ENCODE measurements at regions not wholly inside any gene's neighbourhood (a gene's known extent, or its start where the extent isn't known, plus 50 kb on each side); places are given as distances from the start of the nearest gene placed in this dataset.

DNA sequence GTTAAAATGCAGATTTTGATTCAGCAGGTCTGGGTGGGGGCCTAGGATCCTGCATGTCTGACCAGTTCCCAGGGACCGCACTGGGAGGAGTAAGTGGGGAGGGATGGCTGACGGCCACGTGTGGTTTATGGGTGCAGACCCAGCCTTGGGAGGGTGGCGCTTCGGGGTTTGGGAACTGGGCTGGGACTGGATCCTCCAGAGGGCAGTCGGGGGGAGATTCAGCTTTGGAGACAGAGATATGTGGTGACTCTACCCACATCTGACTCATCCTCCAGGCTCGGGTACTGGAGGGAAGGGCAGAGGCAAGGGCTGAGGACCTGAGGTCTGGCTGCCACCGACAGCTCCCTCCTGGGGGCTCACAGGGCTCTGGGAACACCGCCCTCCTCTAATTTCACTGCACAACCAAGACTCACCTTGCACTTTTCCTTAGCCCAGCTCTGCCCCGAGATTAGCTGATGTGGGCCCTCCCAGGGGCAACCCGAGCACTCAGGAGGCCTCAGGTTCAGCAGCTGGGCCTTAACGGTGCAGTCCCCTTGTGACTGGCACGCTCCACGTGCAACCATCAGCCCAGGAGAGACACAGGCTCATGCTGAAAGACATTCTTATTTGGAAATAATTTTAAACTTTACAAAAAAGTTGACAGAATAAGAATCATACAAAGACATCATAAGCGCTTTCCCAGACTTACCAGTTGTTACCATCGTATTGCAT, 172.8 kb upstream of the PMEPA1 start:
- Histone ChIP-seq H3K27ac (peak overlapping the region; percentile 34 to 76; a peak in 5 of 6 replicates), H3K9me3 (peaks cover 4% of the 10 kb centered on the region; the same call in 1 of the 3 replicates), H3K4me3 (no peak overlapping the region), H3K4me2 (peak overlapping the region; percentile 34), H3K4me1 (peaks cover 11% of the 10 kb centered on the region)
- FAIRE-seq (no peak), DNase-seq (ENCODE audit: low read depth in 1 of 2, low spot score in 1 of 2) (peak; percentile 27 to 70), ATAC-seq (peak; percentile 81 to 86; a peak in 5 of 6 replicates)
- 71% methylated on average over 16 of the region's 16 CpGs for WGBS (ENCODE audit: missing lambda C conversion rate)
- TF ChIP-seq GATA3 (IDR thresholded peaks at IDR 0.05; ENCODE audit: borderline replicate concordance) (no peak), RAD21 (conservative IDR thresholded peaks at IDR 0.05 in 1 of 2, IDR thresholded peaks at IDR 0.05 in 1 of 2) (0 out of 5 replicates have a peak, but pooled peaks of 1 of the 2 experiments have one; percentile 12)
- TF ChIP-seq, protein P1, sequence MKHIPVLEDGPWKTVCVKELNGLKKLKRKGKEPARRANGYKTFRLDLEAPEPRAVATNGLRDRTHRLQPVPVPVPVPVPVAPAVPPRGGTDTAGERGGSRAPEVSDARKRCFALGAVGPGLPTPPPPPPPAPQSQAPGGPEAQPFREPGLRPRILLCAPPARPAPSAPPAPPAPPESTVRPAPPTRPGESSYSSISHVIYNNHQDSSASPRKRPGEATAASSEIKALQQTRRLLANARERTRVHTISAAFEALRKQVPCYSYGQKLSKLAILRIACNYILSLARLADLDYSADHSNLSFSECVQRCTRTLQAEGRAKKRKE (CRISPR knock-in tag; IDR thresholded peaks at IDR 0.05; ENCODE audit: low read depth): no peak
- CTCF ChIA-PET: interaction anchor here (0.8 to 1.4 kb wide), 3 partner anchors 15 to 272 kb away, joined by 3 read pairs; no protein-coding TSS in a partner anchor
- POLR2A ChIA-PET: interaction anchor here (1.3 kb wide), 1 partner anchor 173 kb away, joined by 3 read pairs; the partner anchor contains the start of gene PMEPA1

DNA sequence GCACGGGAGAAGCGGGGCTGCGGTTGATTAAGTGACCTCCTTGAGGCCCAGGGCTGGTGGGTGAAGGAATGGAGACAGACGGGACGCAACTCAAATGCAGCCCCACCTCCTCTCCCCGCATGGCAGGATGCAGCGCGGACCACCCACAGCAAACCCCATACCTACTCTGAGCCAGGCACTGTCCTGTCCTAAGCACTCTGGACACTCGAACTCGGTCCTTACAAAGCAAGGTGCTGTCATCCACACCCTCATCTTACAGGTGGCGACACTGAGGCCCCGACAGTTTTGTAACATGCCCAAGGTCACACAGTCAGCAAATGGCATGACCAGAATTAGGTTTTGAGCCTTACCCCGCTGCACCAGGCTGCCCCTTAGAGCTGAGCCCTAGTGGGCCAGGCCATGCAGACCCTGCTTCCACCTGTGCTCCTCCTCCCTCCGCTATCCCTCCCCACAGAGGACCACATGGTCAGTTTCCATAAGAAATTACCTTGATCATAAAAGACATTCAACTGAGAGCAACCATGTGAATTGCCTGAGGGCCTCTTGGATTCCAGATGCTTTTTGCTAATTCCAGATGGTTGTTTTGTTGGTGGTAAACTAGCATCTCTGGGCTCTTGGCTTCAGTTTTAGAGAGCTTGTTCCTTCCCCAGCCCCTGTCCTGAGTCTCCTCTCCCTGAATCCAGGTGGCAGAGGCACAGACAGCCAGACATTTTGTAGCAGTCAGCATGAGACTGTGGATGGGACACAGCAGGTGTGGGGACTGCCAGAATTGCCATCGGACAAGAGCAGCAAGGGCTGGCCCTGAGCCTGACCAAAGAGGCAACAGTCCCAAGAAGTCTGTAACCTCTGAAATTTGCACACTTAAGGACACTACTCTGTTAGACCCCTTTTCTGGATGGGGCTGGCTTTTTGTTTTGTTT, 171.9 kb upstream of the PMEPA1 start:
- FAIRE-seq: no peak
- no peak for DNase-seq (ENCODE audit: low read depth in 1 of 2, low spot score in 1 of 2)
- no peak for TF ChIP-seq HEYL (CRISPR knock-in tag; IDR thresholded peaks at IDR 0.05)
- no peak for TF ChIP-seq HOXB13 (CRISPR knock-in tag; IDR thresholded peaks at IDR 0.05; ENCODE audit: low read depth)
- no peak for TF ChIP-seq RNF2 (IDR thresholded peaks at IDR 0.05; ENCODE audit: borderline replicate concordance, low read depth)
- TF ChIP-seq, protein P2, sequence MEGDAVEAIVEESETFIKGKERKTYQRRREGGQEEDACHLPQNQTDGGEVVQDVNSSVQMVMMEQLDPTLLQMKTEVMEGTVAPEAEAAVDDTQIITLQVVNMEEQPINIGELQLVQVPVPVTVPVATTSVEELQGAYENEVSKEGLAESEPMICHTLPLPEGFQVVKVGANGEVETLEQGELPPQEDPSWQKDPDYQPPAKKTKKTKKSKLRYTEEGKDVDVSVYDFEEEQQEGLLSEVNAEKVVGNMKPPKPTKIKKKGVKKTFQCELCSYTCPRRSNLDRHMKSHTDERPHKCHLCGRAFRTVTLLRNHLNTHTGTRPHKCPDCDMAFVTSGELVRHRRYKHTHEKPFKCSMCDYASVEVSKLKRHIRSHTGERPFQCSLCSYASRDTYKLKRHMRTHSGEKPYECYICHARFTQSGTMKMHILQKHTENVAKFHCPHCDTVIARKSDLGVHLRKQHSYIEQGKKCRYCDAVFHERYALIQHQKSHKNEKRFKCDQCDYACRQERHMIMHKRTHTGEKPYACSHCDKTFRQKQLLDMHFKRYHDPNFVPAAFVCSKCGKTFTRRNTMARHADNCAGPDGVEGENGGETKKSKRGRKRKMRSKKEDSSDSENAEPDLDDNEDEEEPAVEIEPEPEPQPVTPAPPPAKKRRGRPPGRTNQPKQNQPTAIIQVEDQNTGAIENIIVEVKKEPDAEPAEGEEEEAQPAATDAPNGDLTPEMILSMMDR (IDR thresholded peaks at IDR 0.05): no peak
- TF ChIP-seq, protein P3, sequence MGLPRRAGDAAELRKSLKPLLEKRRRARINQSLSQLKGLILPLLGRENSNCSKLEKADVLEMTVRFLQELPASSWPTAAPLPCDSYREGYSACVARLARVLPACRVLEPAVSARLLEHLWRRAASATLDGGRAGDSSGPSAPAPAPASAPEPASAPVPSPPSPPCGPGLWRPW (IDR thresholded peaks at IDR 0.05): no peak
- TF ChIP-seq RFX5 (IDR thresholded peaks at IDR 0.05): no peak
- Histone ChIP-seq H3K4me2 (peak overlapping the region; percentile 34; the same call in 2 of the 3 replicates), H3K27ac (peak overlapping the region; percentile 34 to 76; a peak in 5 of 6 replicates), H3K4me3 (no peak overlapping the region), H3K9me3 (no peaks in the 10 kb centered on the region), H3K4me1 (peaks cover 11% of the 10 kb centered on the region)
- CTCF ChIA-PET: interaction anchor here (0.8 to 1.9 kb wide), 4 partner anchors 16 to 271 kb away, joined by 3 to 5 read pairs (median 3); no protein-coding TSS in a partner anchor
- 92% methylated on average over 15 of the region's 15 CpGs for WGBS (ENCODE audit: missing lambda C conversion rate)
- ATAC-seq: no peak; a peak in 1 of 6 replicates
- POLR2A ChIA-PET: interaction anchor here (1.3 kb wide), 1 partner anchor 172 kb away, joined by 3 read pairs; the partner anchor contains the start of gene PMEPA1

DNA sequence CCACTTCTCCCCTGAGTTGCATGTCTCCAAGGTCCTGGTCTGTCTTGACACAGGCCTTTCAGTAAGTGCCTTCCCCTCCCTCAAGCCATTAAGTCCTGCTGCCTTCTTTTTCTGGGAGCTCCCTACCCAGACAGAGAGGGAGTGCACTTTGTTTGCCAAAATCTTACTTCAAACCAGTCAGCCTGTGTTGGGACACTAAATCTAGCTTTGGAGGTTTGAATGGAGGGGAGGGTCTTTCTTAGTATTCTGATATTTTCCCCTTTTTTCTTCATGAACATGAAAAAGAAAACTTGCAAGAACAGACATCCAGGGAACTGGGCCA, 170.7 kb upstream of the PMEPA1 start:
- H3K27ac ChIP-seq: peak overlapping the region in 1 of 2 experiments; percentile 26; a peak in 1 of 6 replicates
- ATAC-seq: no peak

More for the DNA sequence above, 170.7 kb upstream of the PMEPA1 start:
- POLR2A ChIA-PET: no interaction called here
- FAIRE-seq: no peak
- H3K4me1 ChIP-seq: peaks cover 11% of the 10 kb centered on the region
- CTCF ChIA-PET: interaction anchor here (0.7 to 1.9 kb wide), 3 partner anchors 10 to 22 kb away, joined by 4 to 5 read pairs (median 4); no protein-coding TSS in a partner anchor
- TF ChIP-seq PHF8 (IDR thresholded peaks at IDR 0.05; ENCODE audit: borderline replicate concordance, low read depth): no peak
- no peak for TF ChIP-seq FOSB (CRISPR knock-in tag; IDR thresholded peaks at IDR 0.05)
- no peak for DNase-seq (ENCODE audit: low read depth in 1 of 2, low spot score in 1 of 2)
- H3K4me3 ChIP-seq: no peak overlapping the region
- no peak overlapping the region for H3K4me2 ChIP-seq
- H3K9me3 ChIP-seq: no peaks in the 10 kb centered on the region

Measured in A549 (cell line).